Vagina (tissue), 2 donors: ENCODE measurements at regions not wholly inside any gene's neighbourhood (a gene's known extent, or its start where the extent isn't known, plus 50 kb on each side); places are given as distances from the start of the nearest gene placed in this dataset.
"Not testable (repeated sequence)": the region's sequence is repeated elsewhere in the genome, so short reads cannot be mapped to it uniquely, and the experiment has no call there.

Experiments used
- DNase-seq, 2 donors: peaks; one replicate each; pipeline ENCODE4 v3.0.0-alpha.2; 2017; ENCODE audit errors: extremely low spot score in 2 of 2
- H3K27ac ChIP-seq: fragments of 200-600 bp; sonication (generic); one replicate; pipeline ENCODE4 v1.5.1; 2019
- H3K27me3 ChIP-seq: fragments of 200-600 bp; sonication (generic); one replicate; pipeline ENCODE4 v1.5.1; 2019
- H3K36me3 ChIP-seq, 2 donors: fragments of 200-600 bp; sonication (generic); one replicate each; pipeline ENCODE4 v1.5.1; 2017 to 2019
- H3K4me1 ChIP-seq: fragments of 200-600 bp; sonication (generic); one replicate; pipeline ENCODE4 v1.5.1; 2019
- H3K4me3 ChIP-seq, 2 donors: fragments of 200-600 bp; sonication (generic); 1 replicate in 1 of 2; 2 replicates in 1 of 2; pipeline ENCODE4 v1.5.1; 2016 to 2019
- H3K9me3 ChIP-seq: fragments of 200-600 bp; sonication (generic); one replicate; pipeline ENCODE4 v1.5.1; 2019
- intact Hi-C: fragments of 100-400 bp; cut with DNase I; formaldehyde crosslinking; loops from one replicate; pipeline ENCODE4 v1.15.1; 2023

DNA sequence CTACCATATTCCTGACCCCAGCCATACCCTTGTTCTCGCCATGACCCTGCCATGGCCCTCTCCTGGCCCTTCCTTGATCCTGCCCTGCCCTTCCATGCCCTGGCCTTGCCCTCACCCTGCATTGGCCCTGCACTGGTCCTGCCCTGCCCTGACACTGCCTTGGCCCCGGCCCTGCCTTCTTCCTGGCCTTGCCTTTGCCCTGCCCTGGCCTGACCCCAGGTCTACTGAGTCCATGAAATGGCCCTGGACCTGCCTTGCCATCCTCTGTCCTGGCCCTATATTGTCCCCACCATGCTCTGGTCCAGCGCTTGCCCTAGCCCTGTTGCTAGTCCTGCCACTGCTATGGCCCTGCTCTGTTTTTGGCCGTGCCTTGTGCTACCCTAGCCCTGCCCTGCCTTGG, 536.1 kb downstream of the FOXD4L6 start:
- DNase-seq, intact Hi-C loops, H3K27ac ChIP-seq, H3K9me3 ChIP-seq, H3K27me3 ChIP-seq, H3K4me3 ChIP-seq, H3K36me3 ChIP-seq, H3K4me1 ChIP-seq: not testable (repeated sequence)

- H3K27me3 ChIP-seq, intact Hi-C loops, DNase-seq, H3K9me3 ChIP-seq, H3K36me3 ChIP-seq, H3K4me3 ChIP-seq, H3K4me1 ChIP-seq, H3K27ac ChIP-seq: not testable (repeated sequence)
Measured at GRCh38 chr9:40591915-40592314, 536.6 kb downstream of the FOXD4L6 start.

- H3K36me3 ChIP-seq: not testable (repeated sequence)
Measured at GRCh38 chr9:40587475-40588195, 540.8 kb downstream of the FOXD4L6 start.

GRCh38 chr9:40584039-40584438, 544.4 kb downstream of the FOXD4L6 start:
- H3K36me3 ChIP-seq, intact Hi-C loops, H3K27me3 ChIP-seq, DNase-seq, H3K4me1 ChIP-seq, H3K9me3 ChIP-seq, H3K27ac ChIP-seq: not testable (repeated sequence)
- peak overlapping the region in 1 of 2 donors; percentile 27 for H3K4me3 ChIP-seq

More at GRCh38 chr9:40587475-40588195, 540.8 kb downstream of the FOXD4L6 start:
- H3K27me3 ChIP-seq, H3K4me3 ChIP-seq, H3K9me3 ChIP-seq, DNase-seq, intact Hi-C loops, H3K27ac ChIP-seq, H3K4me1 ChIP-seq: not testable (repeated sequence)

GRCh38 chr9:40583230-40583629, 545.3 kb downstream of the FOXD4L6 start:
- H3K4me1 ChIP-seq, H3K4me3 ChIP-seq, H3K36me3 ChIP-seq, H3K27ac ChIP-seq, H3K27me3 ChIP-seq, intact Hi-C loops, DNase-seq, H3K9me3 ChIP-seq: not testable (repeated sequence)

- H3K27ac ChIP-seq, DNase-seq, H3K4me1 ChIP-seq, H3K4me3 ChIP-seq, intact Hi-C loops, H3K27me3 ChIP-seq, H3K36me3 ChIP-seq, H3K9me3 ChIP-seq: not testable (repeated sequence)
Measured at GRCh38 chr9:40578908-40579307, 549.6 kb downstream of the FOXD4L6 start.
